Loucy (cell line): ENCODE measurements at regions not wholly inside any gene's neighbourhood (a gene's known extent, or its start where the extent isn't known, plus 50 kb on each side); places are given as distances from the start of the nearest gene placed in this dataset.

ENCODE experiments used
- H2AFZ ChIP-seq: fragments of 200-600 bp; sonication (generic); 2 replicates; pipeline ENCODE4 v1.6.0; 2016; ENCODE audit warnings: antibody characterized with exemption, mild to moderate bottlenecking, low read length, moderate library complexity
- H3F3A ChIP-seq: fragments of 200-600 bp; 2 replicates; pipeline ENCODE4 v1.6.0; 2016; ENCODE audit warnings: antibody characterized with exemption, low read depth, mild to moderate bottlenecking
- H3K27me3 ChIP-seq: fragments of 200-600 bp; sonication (generic); 2 replicates; pipeline ENCODE4 v1.6.1; 2014; ENCODE audit warnings: low read length, mild to moderate bottlenecking; ENCODE audit not compliant: insufficient read depth, poor library complexity, severe bottlenecking
- H3K36me3 ChIP-seq: fragments of 200-600 bp; sonication (generic); 2 replicates; pipeline ENCODE4 v1.6.1; 2016; ENCODE audit warnings: low read length; ENCODE audit not compliant: insufficient read depth
- H3K4me1 ChIP-seq: fragments of 200-600 bp; sonication (generic); 2 replicates; pipeline ENCODE4 v1.5.1; 2014; ENCODE audit warnings: low read length, mild to moderate bottlenecking; ENCODE audit not compliant: insufficient read depth, poor library complexity, severe bottlenecking
- H3K4me2 ChIP-seq: fragments of 200-600 bp; sonication (generic); 2 replicates; pipeline ENCODE4 v1.6.0; 2014; ENCODE audit warnings: antibody characterized with exemption, low read length, low read depth, mild to moderate bottlenecking; ENCODE audit not compliant: poor library complexity, severe bottlenecking
- H3K4me3 ChIP-seq: fragments of 200-600 bp; sonication (generic); 2 replicates; pipeline ENCODE4 v1.5.1; 2014; ENCODE audit warnings: low read length, mild to moderate bottlenecking, mixed read lengths; ENCODE audit not compliant: poor library complexity, severe bottlenecking
- H3K79me2 ChIP-seq: fragments of 200-600 bp; sonication (generic); 2 replicates; pipeline ENCODE4 v1.6.1; 2014; ENCODE audit warnings: low read length; ENCODE audit not compliant: insufficient read depth
- H3K9ac ChIP-seq: fragments of 200-600 bp; sonication (generic); 2 replicates; pipeline ENCODE4 v1.6.0; 2014; ENCODE audit warnings: mild to moderate bottlenecking, low read depth, low read length, moderate library complexity; ENCODE audit not compliant: poor library complexity, severe bottlenecking
- H3K9me2 ChIP-seq: fragments of 200-600 bp; sonication (generic); replicated peaks from 2 replicates; pipeline ENCODE4 v1.6.1; 2016; ENCODE audit warnings: low read depth, low read length, mixed read lengths
- H3K9me3 ChIP-seq: fragments of 200-600 bp; sonication (generic); 2 replicates; pipeline ENCODE4 v1.6.1; 2014; ENCODE audit warnings: mild to moderate bottlenecking, antibody characterized with exemption, low read length, low read depth; ENCODE audit not compliant: insufficient read depth
- H4K20me1 ChIP-seq: fragments of 200-600 bp; sonication (generic); 2 replicates; pipeline ENCODE4 v1.6.0; 2014; ENCODE audit warnings: antibody characterized with exemption, low read length, mild to moderate bottlenecking; ENCODE audit not compliant: insufficient read depth, poor library complexity, severe bottlenecking
- CTCF ChIP-seq: fragments of 200-600 bp; sonication (generic); conservative IDR thresholded peaks from 2 replicates; pipeline ENCODE4 v1.5.1; 2014; ENCODE audit warnings: mild to moderate bottlenecking, antibody characterized with exemption, low read length
- EZH2phosphoT487 ChIP-seq: fragments of 200-600 bp; IDR thresholded peaks from 2 replicates; pipeline ENCODE4 v1.6.1; 2018; ENCODE audit warnings: antibody characterized with exemption, mild to moderate bottlenecking, moderate library complexity, borderline replicate concordance

GRCh38 chr1:88068407-88068960 lies 615.6 kb upstream of the PKN2 start:
- no peak overlapping the region for H2AFZ ChIP-seq
- H3K9ac ChIP-seq = no peak overlapping the region
- H3K9me2 ChIP-seq = no peaks in the 10 kb centered on the region
- TF ChIP-seq EZH2phosphoT487 = no peak
- no peak for TF ChIP-seq CTCF
- H3K4me3 ChIP-seq = no peak overlapping the region
- H3K79me2 ChIP-seq = no peaks in the 10 kb centered on the region
- H4K20me1 ChIP-seq = no peaks in the 10 kb centered on the region
- H3K36me3 ChIP-seq = no peaks in the 10 kb centered on the region
- no peaks in the 10 kb centered on the region for H3K9me3 ChIP-seq
- H3K27me3 ChIP-seq = no peaks in the 10 kb centered on the region
- H3K4me2 ChIP-seq = no peak overlapping the region
- H3K4me1 ChIP-seq = no peaks in the 10 kb centered on the region
- no peaks in the 10 kb centered on the region for H3F3A ChIP-seq

- H3K4me3 ChIP-seq = no peak overlapping the region
- H4K20me1 ChIP-seq = no peaks in the 10 kb centered on the region
- no peaks in the 10 kb centered on the region for H3K9me3 ChIP-seq
- no peak for TF ChIP-seq CTCF
- no peak for TF ChIP-seq EZH2phosphoT487
- no peaks in the 10 kb centered on the region for H3K4me1 ChIP-seq
- no peak overlapping the region for H3K9ac ChIP-seq
- H3K79me2 ChIP-seq = no peaks in the 10 kb centered on the region
- H3K36me3 ChIP-seq = no peaks in the 10 kb centered on the region
- H3K27me3 ChIP-seq = no peaks in the 10 kb centered on the region
- no peaks in the 10 kb centered on the region for H3F3A ChIP-seq
- H3K4me2 ChIP-seq = no peak overlapping the region
- H2AFZ ChIP-seq = no peak overlapping the region
- H3K9me2 ChIP-seq = no peaks in the 10 kb centered on the region
Measured at GRCh38 chr1:88070956-88071355, 613.1 kb upstream of the PKN2 start.

GRCh38 chr1:88074661-88075060 lies 609.4 kb upstream of the PKN2 start:
- Histone ChIP-seq H3K4me1 (no peaks in the 10 kb centered on the region), H3K4me3 (no peak overlapping the region), H4K20me1 (no peaks in the 10 kb centered on the region), H3F3A (no peaks in the 10 kb centered on the region), H3K9me2 (no peaks in the 10 kb centered on the region), H3K27me3 (no peaks in the 10 kb centered on the region), H3K79me2 (no peaks in the 10 kb centered on the region), H3K9ac (no peak overlapping the region), H2AFZ (no peak overlapping the region), H3K9me3 (no peaks in the 10 kb centered on the region), H3K36me3 (no peaks in the 10 kb centered on the region), H3K4me2 (no peak overlapping the region)
- TF ChIP-seq CTCF = no peak
- TF ChIP-seq EZH2phosphoT487 = no peak
